Epithelial cell of proximal tubule (primary cell): ENCODE measurements at regions not wholly inside any gene's neighbourhood (a gene's known extent, or its start where the extent isn't known, plus 50 kb on each side); places are given as distances from the start of the nearest gene placed in this dataset.

ENCODE experiments used
- DNase-seq: peaks from one replicate; pipeline ENCODE4 v3.0.0-alpha.2; 2011; ENCODE audit warnings: low read depth
- H3K4me3 ChIP-seq: 2 replicates; pipeline ENCODE4 v1.5.1; 2011; ENCODE audit warnings: low read depth, mild to moderate bottlenecking, low read length
- CTCF ChIP-seq: conservative IDR thresholded peaks from 2 replicates; pipeline ENCODE4 v1.5.1; 2012; ENCODE audit warnings: low read depth, mild to moderate bottlenecking, low read length

DNA sequence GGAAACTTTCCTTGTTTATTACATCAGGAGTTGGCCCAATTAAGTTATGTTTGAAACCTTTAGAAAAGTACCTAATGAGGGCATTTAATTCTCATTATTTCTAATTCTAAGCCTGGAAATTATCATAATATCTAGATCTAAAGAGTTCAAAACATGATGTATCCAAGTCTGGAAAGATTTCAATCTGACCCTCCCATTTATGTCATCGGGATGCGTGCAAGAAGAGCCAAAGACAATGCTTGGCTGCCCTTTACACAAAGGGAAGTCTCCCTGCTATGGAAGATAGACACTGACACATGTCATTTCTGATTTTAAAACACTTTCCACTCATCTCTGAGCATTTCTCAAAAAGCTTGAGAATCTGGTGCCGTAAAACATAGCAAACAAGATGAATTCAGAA is 222.4 kb downstream of the ANTXR2 start:
- DNase-seq, result no peak
- TF ChIP-seq CTCF, result no peak
- no peak overlapping the region for H3K4me3 ChIP-seq

DNA sequence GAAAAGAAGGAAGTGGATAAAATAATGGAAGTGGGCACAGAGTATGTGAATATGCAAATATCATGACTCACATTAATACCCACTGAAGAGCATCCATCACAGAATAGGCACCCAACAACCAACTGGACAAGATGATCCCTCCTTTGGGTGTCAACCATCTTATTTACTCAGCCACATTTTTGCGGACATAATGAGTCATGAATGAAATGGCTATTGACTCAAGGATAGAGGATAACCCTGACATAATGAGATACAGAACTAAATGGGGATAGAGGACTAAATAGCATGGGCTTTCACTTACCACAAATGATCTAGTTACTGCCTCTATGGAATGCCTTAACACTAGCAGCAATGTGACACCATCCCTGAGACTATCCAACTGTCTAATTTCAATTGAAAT is 224.7 kb downstream of the ANTXR2 start:
- no peak for DNase-seq
- no peak overlapping the region for H3K4me3 ChIP-seq
- TF ChIP-seq CTCF, result no peak

GRCh38 chr4:79847411-79847810 is 225.6 kb downstream of the ANTXR2 start:
- DNase-seq, result no peak
- no peak overlapping the region for H3K4me3 ChIP-seq
- no peak for TF ChIP-seq CTCF

DNA sequence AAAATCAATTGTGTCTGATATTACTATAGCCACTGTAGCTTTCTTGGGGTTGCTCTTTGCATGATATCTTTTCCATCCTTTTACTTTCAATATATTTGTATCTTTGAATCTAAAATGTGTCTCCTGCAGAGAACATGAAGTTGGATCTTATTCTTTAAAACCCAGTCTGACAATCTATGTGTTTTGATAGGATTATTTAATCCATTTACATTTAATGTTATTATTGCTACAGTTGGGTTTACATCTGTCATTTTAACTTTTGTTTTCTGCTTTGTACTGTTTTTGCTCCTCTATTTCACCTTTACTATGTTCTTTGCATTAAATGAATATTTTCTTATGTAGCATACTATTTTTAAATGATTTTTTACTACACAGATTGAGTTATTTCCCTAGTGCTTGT is 230.9 kb downstream of the ANTXR2 start:
- no peak for TF ChIP-seq CTCF
- no peak for DNase-seq
- no peak overlapping the region for H3K4me3 ChIP-seq

DNA sequence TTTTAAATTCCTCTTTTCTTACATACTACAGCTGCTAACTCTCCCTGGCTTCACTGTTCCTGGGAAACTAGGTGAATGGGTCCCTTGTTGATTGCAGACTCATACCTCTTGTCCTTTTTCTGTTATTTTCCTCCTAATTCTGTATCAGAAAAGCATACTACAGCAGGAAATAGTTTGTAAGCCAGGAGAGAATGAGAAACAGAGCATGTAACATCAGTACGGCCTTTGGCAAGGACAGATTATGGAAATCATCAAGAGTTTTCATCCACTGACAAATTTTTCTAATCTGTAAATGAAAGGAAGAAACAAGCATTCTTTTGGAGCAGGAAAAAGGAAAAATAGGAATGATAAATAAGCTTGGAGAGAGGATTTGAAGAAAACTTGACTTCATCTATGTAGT is 239.2 kb downstream of the ANTXR2 start:
- TF ChIP-seq CTCF, result no peak
- no peak for DNase-seq

GRCh38 chr4:79831701-79832514 is 241.1 kb downstream of the ANTXR2 start:
- H3K4me3 ChIP-seq, result no peak overlapping the region
- TF ChIP-seq CTCF, result no peak
- no peak for DNase-seq

More for the DNA sequence above, 239.2 kb downstream of the ANTXR2 start:
- no peak overlapping the region for H3K4me3 ChIP-seq

GRCh38 chr4:79831119-79831528 is 241.9 kb downstream of the ANTXR2 start:
- no peak overlapping the region for H3K4me3 ChIP-seq
- no peak for TF ChIP-seq CTCF
- DNase-seq, result no peak
